WTC11 (cell line): ENCODE measurements at regions not wholly inside any gene's neighbourhood (a gene's known extent, or its start where the extent isn't known, plus 50 kb on each side); places are given as distances from the start of the nearest gene placed in this dataset.

Experiments used
- TF ChIP-seq, protein P1 (sequence below): fragments of 200-600 bp; IDR thresholded peaks from 2 replicates; pipeline ENCODE4 v1.8.0; 2022; ENCODE audit warnings: antibody characterized with exemption
- TF ChIP-seq, protein P2 (sequence below): sonication (generic); formaldehyde crosslinking; IDR thresholded peaks from 2 replicates; pipeline ENCODE4 v1.8.0; 2022; ENCODE audit warnings: mild to moderate bottlenecking, missing genetic modification reagents
- TF ChIP-seq, protein P3 (sequence below): sonication (generic); formaldehyde crosslinking; IDR thresholded peaks from 2 replicates; pipeline ENCODE4 v1.8.1; 2023; ENCODE audit warnings: mild to moderate bottlenecking, missing genetic modification reagents

DNA sequence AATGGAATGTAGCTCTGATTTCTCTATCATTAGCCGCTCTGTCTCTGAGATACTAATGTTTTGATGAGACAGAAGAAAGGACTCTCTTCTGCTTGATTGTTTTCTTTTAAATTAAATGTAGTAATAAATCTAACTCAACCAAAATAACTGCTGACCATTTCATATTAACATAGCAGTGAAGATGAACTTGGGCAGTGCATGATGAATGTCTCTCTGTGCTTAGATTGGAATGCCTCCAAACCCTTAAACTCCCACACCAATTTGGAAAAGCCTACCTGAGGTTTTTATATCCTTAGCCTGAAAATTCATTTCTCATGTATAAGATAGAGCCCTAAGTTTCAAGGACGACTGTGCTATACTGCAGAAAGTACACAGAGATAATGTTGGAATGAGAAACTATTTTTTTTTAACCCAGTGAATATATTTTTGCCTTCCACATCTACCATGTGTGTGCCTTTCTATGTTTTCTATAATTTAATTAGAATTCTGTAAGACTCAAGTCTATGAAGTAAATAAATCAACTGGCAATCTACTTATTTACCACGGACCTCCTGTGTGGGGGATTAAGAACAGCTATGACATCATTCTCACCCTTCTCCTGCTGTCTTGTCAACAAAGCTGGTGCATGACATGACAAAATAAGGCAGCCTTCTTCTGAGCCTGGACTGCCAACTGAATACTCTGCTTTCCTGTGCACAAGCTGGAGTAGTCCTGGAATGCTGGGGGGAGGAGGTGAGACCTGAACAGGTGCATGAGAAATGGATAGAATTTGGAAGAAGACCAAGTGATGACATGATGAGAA lies 155.5 kb downstream of the FGF9 start:
- TF ChIP-seq, protein P1, sequence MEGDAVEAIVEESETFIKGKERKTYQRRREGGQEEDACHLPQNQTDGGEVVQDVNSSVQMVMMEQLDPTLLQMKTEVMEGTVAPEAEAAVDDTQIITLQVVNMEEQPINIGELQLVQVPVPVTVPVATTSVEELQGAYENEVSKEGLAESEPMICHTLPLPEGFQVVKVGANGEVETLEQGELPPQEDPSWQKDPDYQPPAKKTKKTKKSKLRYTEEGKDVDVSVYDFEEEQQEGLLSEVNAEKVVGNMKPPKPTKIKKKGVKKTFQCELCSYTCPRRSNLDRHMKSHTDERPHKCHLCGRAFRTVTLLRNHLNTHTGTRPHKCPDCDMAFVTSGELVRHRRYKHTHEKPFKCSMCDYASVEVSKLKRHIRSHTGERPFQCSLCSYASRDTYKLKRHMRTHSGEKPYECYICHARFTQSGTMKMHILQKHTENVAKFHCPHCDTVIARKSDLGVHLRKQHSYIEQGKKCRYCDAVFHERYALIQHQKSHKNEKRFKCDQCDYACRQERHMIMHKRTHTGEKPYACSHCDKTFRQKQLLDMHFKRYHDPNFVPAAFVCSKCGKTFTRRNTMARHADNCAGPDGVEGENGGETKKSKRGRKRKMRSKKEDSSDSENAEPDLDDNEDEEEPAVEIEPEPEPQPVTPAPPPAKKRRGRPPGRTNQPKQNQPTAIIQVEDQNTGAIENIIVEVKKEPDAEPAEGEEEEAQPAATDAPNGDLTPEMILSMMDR = no peak
- TF ChIP-seq, protein P2, sequence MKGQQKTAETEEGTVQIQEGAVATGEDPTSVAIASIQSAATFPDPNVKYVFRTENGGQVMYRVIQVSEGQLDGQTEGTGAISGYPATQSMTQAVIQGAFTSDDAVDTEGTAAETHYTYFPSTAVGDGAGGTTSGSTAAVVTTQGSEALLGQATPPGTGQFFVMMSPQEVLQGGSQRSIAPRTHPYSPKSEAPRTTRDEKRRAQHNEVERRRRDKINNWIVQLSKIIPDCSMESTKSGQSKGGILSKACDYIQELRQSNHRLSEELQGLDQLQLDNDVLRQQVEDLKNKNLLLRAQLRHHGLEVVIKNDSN = no peak
- TF ChIP-seq, protein P3, sequence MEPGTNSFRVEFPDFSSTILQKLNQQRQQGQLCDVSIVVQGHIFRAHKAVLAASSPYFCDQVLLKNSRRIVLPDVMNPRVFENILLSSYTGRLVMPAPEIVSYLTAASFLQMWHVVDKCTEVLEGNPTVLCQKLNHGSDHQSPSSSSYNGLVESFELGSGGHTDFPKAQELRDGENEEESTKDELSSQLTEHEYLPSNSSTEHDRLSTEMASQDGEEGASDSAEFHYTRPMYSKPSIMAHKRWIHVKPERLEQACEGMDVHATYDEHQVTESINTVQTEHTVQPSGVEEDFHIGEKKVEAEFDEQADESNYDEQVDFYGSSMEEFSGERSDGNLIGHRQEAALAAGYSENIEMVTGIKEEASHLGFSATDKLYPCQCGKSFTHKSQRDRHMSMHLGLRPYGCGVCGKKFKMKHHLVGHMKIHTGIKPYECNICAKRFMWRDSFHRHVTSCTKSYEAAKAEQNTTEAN (CRISPR knock-in tag) = no peak
